ENCODE measurements at regions not wholly inside any gene's neighbourhood (a gene's known extent, or its start where the extent isn't known, plus 50 kb on each side); places are given as distances from the start of the nearest gene placed in this dataset.

DNA sequence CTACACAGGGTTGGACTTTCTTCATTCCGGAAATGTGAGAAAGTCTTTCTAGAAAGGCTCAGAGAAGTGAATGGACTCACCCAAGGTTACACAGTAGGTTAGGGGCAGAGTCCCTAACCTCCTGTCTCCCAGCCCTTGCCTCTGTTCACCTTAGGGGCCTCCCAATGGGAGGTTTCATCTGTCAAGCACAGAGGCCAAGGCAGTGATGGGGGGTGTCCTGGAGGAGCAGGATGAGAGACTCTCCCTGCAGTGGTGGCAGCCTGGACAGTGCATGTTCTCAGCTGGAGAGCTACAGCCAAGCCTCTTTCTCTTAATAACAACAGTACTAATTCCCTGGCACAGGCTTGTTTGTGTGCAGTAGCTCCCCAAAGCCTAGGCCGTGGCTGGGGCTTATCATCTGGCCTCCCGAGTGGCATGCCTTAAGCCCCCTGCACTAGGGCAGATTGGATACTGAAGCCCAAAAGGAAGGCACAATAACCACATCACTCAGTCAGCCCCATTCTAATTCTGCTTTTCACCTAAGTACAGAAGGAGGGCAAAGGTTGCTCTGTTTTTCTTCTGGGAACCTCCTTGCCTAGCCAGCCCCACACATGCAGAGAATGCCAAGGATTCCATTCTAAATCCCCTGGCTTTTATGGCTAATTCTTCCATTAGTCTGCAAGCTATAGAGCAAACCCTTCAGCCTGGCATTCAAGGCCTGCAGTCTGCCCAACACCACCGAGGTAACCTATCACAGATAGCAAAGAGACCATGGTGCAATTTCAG, 50.2 kb upstream of the XPA start:
- peaks cover 0 to 3% (median 0%) of the 10 kb centered on the region in 4 donors for H3K4me1 Mint-ChIP-seq
- Histone ChIP-seq H3K4me1 (ENCODE audit: control insufficient read depth, insufficient read depth, low read length, poor library complexity, severe bottlenecking) (no peaks in the 10 kb centered on the region), H3K4me3 (ENCODE audit: low read depth, low read length) (no peak overlapping the region), H3K36me3 (ENCODE audit: control insufficient read depth, insufficient read depth, low read length) (no peaks in the 10 kb centered on the region), H3K27ac (ENCODE audit: insufficient read depth, low read length, poor library complexity, severe bottlenecking) (no peak overlapping the region), H3K27me3 (ENCODE audit: control insufficient read depth, insufficient read depth, low read length) (peaks cover 38% of the 10 kb centered on the region), H3K9me3 (ENCODE audit: control insufficient read depth in 2 of 2, low read length in 2 of 2) (peaks cover 0 to 1% of the 10 kb centered on the region in 2 experiments)
- H3K27me3 Mint-ChIP-seq = peaks cover 57% of the 10 kb centered on the region
- no peak overlapping the region for H3K4me3 Mint-ChIP-seq
- H3K27ac Mint-ChIP-seq = no peak overlapping the region
- ATAC-seq (ENCODE audit: low read depth in 2 of 2) = no peak
- H3K36me3 Mint-ChIP-seq = no peaks in the 10 kb centered on the region
- DNase-seq = no peak
- H3K9me3 Mint-ChIP-seq = peaks cover 0 to 5% (median 0%) of the 10 kb centered on the region in 7 donors

DNA sequence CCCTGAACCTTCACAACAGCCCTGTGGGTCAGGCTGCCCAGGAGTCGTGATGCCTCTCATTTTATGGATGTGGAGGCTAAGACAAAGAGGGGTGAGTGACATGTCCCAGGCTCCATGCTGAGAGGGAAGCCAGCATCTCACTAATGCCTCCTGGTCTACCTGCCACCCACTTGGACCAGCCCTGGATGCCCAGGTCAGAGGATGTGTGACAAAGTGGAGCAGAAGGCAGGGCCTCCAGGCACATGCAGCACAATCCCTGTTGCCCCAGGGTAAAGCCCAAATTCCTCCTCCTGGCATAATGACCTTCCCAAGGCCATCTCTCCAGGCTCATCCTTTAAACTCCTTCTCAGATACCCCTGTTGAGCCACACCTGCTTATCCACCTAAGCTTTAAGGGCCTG, 51.4 kb upstream of the XPA start:
- H3K4me3 ChIP-seq (ENCODE audit: low read depth, low read length) = no peak overlapping the region
- Mint-ChIP-seq H3K36me3 (no peaks in the 10 kb centered on the region), H3K9me3 (peaks cover 0 to 3% (median 0%) of the 10 kb centered on the region in 7 donors), H3K27ac (no peak overlapping the region), H3K4me3 (no peak overlapping the region), H3K27me3 (peaks cover 53% of the 10 kb centered on the region), H3K4me1 (peaks cover 0 to 3% (median 0%) of the 10 kb centered on the region in 4 donors)
- H3K4me1 ChIP-seq (ENCODE audit: control insufficient read depth, insufficient read depth, low read length, poor library complexity, severe bottlenecking) = no peaks in the 10 kb centered on the region
- ATAC-seq (ENCODE audit: low read depth in 2 of 2) = no peak
- DNase-seq = no peak
- H3K27ac ChIP-seq (ENCODE audit: insufficient read depth, low read length, poor library complexity, severe bottlenecking) = no peak overlapping the region
- no peaks in the 10 kb centered on the region for H3K36me3 ChIP-seq (ENCODE audit: control insufficient read depth, insufficient read depth, low read length)
- peaks cover 34% of the 10 kb centered on the region for H3K27me3 ChIP-seq (ENCODE audit: control insufficient read depth, insufficient read depth, low read length)
- H3K9me3 ChIP-seq (ENCODE audit: control insufficient read depth in 2 of 2, low read length in 2 of 2) = no peaks in the 10 kb centered on the region

DNA sequence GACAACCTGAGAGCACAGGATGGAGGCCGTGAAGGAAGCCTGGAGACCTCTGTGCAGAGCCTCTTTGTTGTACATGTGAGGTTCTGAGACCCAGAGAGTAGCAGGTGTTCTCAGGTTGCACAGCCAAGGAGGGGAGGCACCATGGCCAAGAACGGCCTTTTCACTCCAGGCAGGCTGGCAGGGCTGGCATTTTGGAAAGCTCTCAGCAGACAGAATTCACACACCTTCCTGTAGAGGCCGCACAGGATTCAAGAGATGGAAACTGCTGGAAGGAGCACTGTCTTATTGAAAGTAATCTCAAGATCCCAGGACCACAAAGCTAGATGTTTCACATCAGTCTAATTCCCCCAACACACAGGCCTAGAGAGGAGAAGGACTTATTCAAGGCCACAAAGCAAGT, 52.8 kb upstream of the XPA start:
- H3K27me3 Mint-ChIP-seq = peaks cover 50% of the 10 kb centered on the region
- no peaks in the 10 kb centered on the region for H3K9me3 ChIP-seq (ENCODE audit: control insufficient read depth in 2 of 2, low read length in 2 of 2)
- H3K27me3 ChIP-seq (ENCODE audit: control insufficient read depth, insufficient read depth, low read length) = peaks cover 29% of the 10 kb centered on the region
- H3K4me3 Mint-ChIP-seq = no peak overlapping the region
- no peak overlapping the region for H3K4me3 ChIP-seq (ENCODE audit: low read depth, low read length)
- H3K27ac ChIP-seq (ENCODE audit: insufficient read depth, low read length, poor library complexity, severe bottlenecking) = no peak overlapping the region
- H3K36me3 Mint-ChIP-seq = no peaks in the 10 kb centered on the region
- DNase-seq = no peak
- peaks cover 0 to 3% (median 0%) of the 10 kb centered on the region in 7 donors for H3K9me3 Mint-ChIP-seq
- no peaks in the 10 kb centered on the region for H3K4me1 ChIP-seq (ENCODE audit: control insufficient read depth, insufficient read depth, low read length, poor library complexity, severe bottlenecking)
- no peaks in the 10 kb centered on the region for H3K4me1 Mint-ChIP-seq
- H3K36me3 ChIP-seq (ENCODE audit: control insufficient read depth, insufficient read depth, low read length) = no peaks in the 10 kb centered on the region
- no peak overlapping the region for H3K27ac Mint-ChIP-seq
- ATAC-seq (ENCODE audit: low read depth in 2 of 2) = no peak

DNA sequence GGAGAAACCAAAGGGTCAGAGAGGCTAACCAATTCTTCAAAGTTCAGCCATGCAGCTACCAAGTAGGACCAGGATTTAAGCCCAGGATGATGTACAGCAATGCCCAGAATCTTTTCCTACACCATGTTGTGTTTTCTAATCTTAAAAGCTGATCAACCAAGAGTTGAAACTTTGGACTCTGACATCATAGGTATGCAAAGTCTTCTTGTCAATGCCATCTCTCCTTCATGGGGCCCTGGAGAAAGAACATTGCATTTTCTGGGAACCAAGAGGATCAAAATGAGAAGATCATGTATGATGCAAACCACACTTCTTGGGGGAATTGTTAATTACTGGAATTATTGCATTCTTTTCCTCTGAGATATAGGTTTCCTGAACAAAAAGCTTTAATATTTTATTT, 54.4 kb upstream of the XPA start:
- Mint-ChIP-seq H3K27me3 (peaks cover 46% of the 10 kb centered on the region), H3K9me3 (peaks cover 0 to 7% (median 0%) of the 10 kb centered on the region in 7 donors), H3K27ac (no peak overlapping the region), H3K36me3 (no peaks in the 10 kb centered on the region), H3K4me1 (no peaks in the 10 kb centered on the region), H3K4me3 (no peak overlapping the region)
- H3K36me3 ChIP-seq (ENCODE audit: control insufficient read depth, insufficient read depth, low read length) = no peaks in the 10 kb centered on the region
- no peak overlapping the region for H3K4me3 ChIP-seq (ENCODE audit: low read depth, low read length)
- ATAC-seq (ENCODE audit: low read depth in 2 of 2) (no peak), DNase-seq (no peak)
- no peak overlapping the region for H3K27ac ChIP-seq (ENCODE audit: insufficient read depth, low read length, poor library complexity, severe bottlenecking)
- H3K9me3 ChIP-seq (ENCODE audit: control insufficient read depth in 2 of 2, low read length in 2 of 2) = no peaks in the 10 kb centered on the region
- no peaks in the 10 kb centered on the region for H3K4me1 ChIP-seq (ENCODE audit: control insufficient read depth, insufficient read depth, low read length, poor library complexity, severe bottlenecking)
- H3K27me3 ChIP-seq (ENCODE audit: control insufficient read depth, insufficient read depth, low read length) = peaks cover 21% of the 10 kb centered on the region

DNA sequence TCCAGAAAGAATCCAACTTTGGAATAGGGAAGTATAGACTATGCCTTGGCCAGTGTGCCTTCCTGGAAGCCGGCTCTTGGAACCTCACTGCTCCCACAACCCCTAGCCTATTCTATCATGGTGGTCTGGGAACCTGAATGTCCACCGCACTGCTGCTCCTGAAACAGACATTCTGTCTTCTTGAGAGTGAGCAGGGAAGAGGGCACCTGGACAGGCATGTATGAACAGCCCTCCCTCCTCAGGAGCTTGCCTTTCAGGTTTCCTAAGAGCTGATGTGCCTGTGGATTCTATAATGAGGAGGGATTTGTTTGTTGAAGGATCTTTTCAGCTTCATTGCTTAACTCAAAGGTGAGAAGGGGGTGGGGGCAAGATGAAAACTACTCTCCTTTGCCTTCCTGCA, 55.1 kb upstream of the XPA start:
- H3K27ac ChIP-seq (ENCODE audit: insufficient read depth, low read length, poor library complexity, severe bottlenecking) = no peak overlapping the region
- H3K27me3 Mint-ChIP-seq = peaks cover 43% of the 10 kb centered on the region
- no peaks in the 10 kb centered on the region for H3K4me1 ChIP-seq (ENCODE audit: control insufficient read depth, insufficient read depth, low read length, poor library complexity, severe bottlenecking)
- H3K9me3 Mint-ChIP-seq = peaks cover 0 to 7% (median 0%) of the 10 kb centered on the region in 7 donors
- H3K4me3 Mint-ChIP-seq = no peak overlapping the region
- no peaks in the 10 kb centered on the region for H3K4me1 Mint-ChIP-seq
- DNase-seq = no peak
- no peak overlapping the region for H3K4me3 ChIP-seq (ENCODE audit: low read depth, low read length)
- peaks cover 22% of the 10 kb centered on the region for H3K27me3 ChIP-seq (ENCODE audit: control insufficient read depth, insufficient read depth, low read length)
- no peaks in the 10 kb centered on the region for H3K36me3 ChIP-seq (ENCODE audit: control insufficient read depth, insufficient read depth, low read length)
- ATAC-seq (ENCODE audit: low read depth in 2 of 2) = no peak
- no peaks in the 10 kb centered on the region for H3K36me3 Mint-ChIP-seq
- no peak overlapping the region for H3K27ac Mint-ChIP-seq
- H3K9me3 ChIP-seq (ENCODE audit: control insufficient read depth in 2 of 2, low read length in 2 of 2) = no peaks in the 10 kb centered on the region

DNA sequence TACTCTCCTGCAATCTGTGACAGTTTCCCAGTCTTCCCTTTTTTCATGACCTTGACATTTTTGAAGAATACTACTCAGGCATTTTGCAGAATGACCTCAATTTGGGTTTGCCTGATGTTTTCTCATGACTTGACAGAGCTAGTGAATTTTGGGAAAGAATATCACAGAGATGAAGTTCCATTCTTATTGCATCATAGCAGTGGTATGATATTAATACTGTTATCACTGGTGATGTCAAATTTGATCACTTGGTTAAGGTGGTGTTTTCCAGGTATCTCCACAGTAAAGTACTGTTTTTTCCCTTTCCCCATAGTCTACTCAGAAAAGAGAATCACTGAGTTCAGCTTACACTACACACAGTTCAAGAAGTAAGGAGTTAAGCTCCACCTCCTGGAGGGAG, 56.2 kb upstream of the XPA start:
- Histone ChIP-seq H3K9me3 (ENCODE audit: control insufficient read depth in 2 of 2, low read length in 2 of 2) (no peaks in the 10 kb centered on the region), H3K4me3 (ENCODE audit: low read depth, low read length) (no peak overlapping the region), H3K4me1 (ENCODE audit: control insufficient read depth, insufficient read depth, low read length, poor library complexity, severe bottlenecking) (no peaks in the 10 kb centered on the region), H3K36me3 (ENCODE audit: control insufficient read depth, insufficient read depth, low read length) (no peaks in the 10 kb centered on the region), H3K27ac (ENCODE audit: insufficient read depth, low read length, poor library complexity, severe bottlenecking) (no peak overlapping the region), H3K27me3 (ENCODE audit: control insufficient read depth, insufficient read depth, low read length) (peaks cover 23% of the 10 kb centered on the region)
- peaks cover 0 to 7% (median 0%) of the 10 kb centered on the region in 7 donors for H3K9me3 Mint-ChIP-seq
- DNase-seq = no peak
- H3K4me3 Mint-ChIP-seq = no peak overlapping the region
- no peak for ATAC-seq (ENCODE audit: low read depth in 2 of 2)
- H3K27ac Mint-ChIP-seq = no peak overlapping the region
- no peaks in the 10 kb centered on the region for H3K4me1 Mint-ChIP-seq
- peaks cover 43% of the 10 kb centered on the region for H3K27me3 Mint-ChIP-seq
- H3K36me3 Mint-ChIP-seq = no peaks in the 10 kb centered on the region

DNA sequence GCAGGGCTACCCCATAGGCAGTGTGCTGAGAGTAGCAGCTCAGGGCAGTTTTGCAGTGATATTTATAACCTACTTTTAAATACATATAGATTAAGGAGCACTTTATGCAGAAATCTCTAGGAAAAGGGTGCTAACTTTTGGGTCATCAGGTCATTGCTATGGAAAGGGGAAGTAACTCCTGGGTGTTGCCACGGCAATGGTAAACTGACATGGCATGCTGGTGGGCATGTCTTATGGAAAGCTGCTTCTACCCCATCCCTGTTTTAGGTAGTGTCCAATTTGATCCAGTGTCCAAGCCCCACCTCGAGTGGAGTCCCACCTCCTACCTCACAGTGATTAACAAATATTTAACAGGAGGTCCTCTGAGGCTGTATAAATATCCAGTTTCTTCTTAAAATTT, 56.8 kb upstream of the XPA start:
- peaks cover 0 to 7% (median 0%) of the 10 kb centered on the region in 7 donors for H3K9me3 Mint-ChIP-seq

DNA sequence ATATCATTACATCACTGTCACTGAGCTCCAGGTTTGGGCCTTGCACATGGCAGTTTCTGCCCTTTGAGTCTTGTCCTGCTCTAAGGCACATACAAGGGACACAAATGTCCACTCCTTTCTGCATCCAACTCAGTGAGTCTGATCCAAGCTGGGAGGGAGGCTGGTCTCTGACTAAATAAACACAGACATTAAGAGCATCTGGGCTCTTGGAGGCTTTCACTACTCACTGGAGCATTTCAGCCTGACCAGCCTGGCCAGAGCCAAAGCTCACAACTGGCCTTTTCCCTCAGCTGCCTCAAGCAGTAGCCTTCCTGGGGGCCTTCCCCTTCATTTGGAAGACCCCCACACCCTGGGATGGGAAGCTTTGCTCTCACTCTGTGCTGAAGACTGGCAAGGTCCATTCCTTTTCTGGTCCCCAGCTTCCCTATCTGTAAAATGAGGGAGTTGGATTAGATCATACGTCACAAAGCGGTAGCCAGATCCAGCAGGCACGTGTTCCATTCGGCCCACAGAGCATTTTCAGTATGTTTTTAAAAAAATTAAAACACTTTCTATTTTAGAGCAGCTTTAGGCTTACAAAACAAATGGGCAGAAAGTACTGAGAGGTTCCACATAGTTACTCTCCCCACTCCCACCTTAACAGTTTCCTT, 58.6 kb upstream of the XPA start:
- H3K27me3 Mint-ChIP-seq = peaks cover 53% of the 10 kb centered on the region
- H3K9me3 Mint-ChIP-seq = peaks cover 0 to 7% (median 0%) of the 10 kb centered on the region in 7 donors
- Histone ChIP-seq H3K27me3 (ENCODE audit: control insufficient read depth, insufficient read depth, low read length) (peaks cover 31% of the 10 kb centered on the region), H3K27ac (ENCODE audit: insufficient read depth, low read length, poor library complexity, severe bottlenecking) (no peak overlapping the region), H3K9me3 (ENCODE audit: control insufficient read depth in 2 of 2, low read length in 2 of 2) (no peaks in the 10 kb centered on the region), H3K36me3 (ENCODE audit: control insufficient read depth, insufficient read depth, low read length) (no peaks in the 10 kb centered on the region), H3K4me3 (ENCODE audit: low read depth, low read length) (no peak overlapping the region), H3K4me1 (ENCODE audit: control insufficient read depth, insufficient read depth, low read length, poor library complexity, severe bottlenecking) (no peaks in the 10 kb centered on the region)
- H3K4me3 Mint-ChIP-seq = no peak overlapping the region
- no peaks in the 10 kb centered on the region for H3K4me1 Mint-ChIP-seq
- no peak for DNase-seq
- H3K36me3 Mint-ChIP-seq = no peaks in the 10 kb centered on the region
- no peak for ATAC-seq (ENCODE audit: low read depth in 2 of 2)
- H3K27ac Mint-ChIP-seq = no peak overlapping the region

More for the DNA sequence above, 56.8 kb upstream of the XPA start:
- Mint-ChIP-seq H3K36me3 (no peaks in the 10 kb centered on the region), H3K4me3 (no peak overlapping the region), H3K27me3 (peaks cover 45% of the 10 kb centered on the region), H3K4me1 (no peaks in the 10 kb centered on the region), H3K27ac (no peak overlapping the region)
- Histone ChIP-seq H3K4me3 (ENCODE audit: low read depth, low read length) (no peak overlapping the region), H3K27ac (ENCODE audit: insufficient read depth, low read length, poor library complexity, severe bottlenecking) (no peak overlapping the region), H3K9me3 (ENCODE audit: control insufficient read depth in 2 of 2, low read length in 2 of 2) (no peaks in the 10 kb centered on the region), H3K27me3 (ENCODE audit: control insufficient read depth, insufficient read depth, low read length) (peaks cover 28% of the 10 kb centered on the region), H3K4me1 (ENCODE audit: control insufficient read depth, insufficient read depth, low read length, poor library complexity, severe bottlenecking) (no peaks in the 10 kb centered on the region), H3K36me3 (ENCODE audit: control insufficient read depth, insufficient read depth, low read length) (no peaks in the 10 kb centered on the region)
- no peak for DNase-seq
- no peak for ATAC-seq (ENCODE audit: low read depth in 2 of 2)
